GM19324 (cell line): ENCODE measurements at regions not wholly inside any gene's neighbourhood (a gene's known extent, or its start where the extent isn't known, plus 50 kb on each side); places are given as distances from the start of the nearest gene placed in this dataset.

Source experiments
- ATAC-seq: cut with Tn5 transposase; IDR thresholded peaks from one replicate; pipeline ENCODE4 v1.9.1; 2021; ENCODE audit warnings: mild to moderate bottlenecking, moderate library complexity; ENCODE audit not compliant: unreplicated experiment, low FRiP score

DNA sequence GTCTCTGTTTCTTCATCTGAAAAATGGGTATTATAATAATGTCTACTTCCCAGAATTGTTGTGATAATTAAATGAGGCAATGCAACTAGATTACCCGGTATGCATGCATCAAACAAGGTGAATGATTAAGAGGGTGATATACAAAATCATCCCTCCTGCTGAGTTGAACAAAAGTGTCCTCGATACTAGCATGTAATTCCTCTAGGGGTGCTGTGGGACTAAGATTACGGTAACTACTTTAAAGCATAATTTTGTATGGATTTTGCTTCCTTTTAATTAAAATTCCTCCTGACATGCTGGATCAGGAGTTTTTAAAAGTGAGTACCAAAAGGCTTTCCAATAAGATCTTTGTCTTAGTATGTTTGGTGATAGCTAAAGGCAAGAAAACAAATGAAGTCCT is 98.7 kb upstream of the PRMT6 start:
- no peak for ATAC-seq

DNA sequence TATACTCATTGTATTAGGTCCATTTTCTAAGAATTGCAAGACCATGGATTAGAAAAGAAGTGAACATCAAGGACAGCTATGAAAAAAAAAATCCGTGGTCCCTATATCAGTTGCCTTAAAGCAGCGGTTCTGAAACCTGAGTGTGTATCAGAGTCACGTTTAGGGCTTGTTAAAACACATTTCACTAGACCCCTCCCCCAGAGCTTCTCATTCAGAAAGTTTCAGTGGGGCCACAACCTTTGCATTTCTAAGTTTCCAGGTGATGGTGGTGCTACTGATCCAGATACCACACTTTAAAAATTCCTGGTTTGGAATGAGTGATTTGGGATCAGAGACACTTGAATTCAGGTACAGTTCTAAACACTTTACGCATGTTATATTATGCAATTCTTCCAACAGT is 96.1 kb upstream of the PRMT6 start:
- no peak for ATAC-seq

DNA sequence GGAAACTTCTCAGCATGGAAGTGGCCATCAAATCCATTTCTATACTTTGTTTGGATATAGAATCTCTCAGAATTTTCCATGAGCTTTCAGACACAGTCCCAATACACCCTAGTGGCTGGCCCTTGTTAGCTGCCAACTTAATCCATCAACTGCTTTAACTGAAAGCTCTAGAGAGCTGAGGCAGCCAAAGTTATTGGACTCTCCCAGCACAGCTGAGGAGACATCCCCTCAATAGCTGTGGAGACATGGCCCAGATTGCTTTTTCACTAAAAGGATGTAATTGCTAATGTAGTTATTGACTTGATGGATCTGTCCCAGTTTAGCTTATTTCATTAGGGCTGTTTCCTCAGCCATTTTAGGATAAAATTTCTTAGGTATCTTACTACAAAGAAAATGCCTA is 94.8 kb upstream of the PRMT6 start:
- ATAC-seq, result no peak

DNA sequence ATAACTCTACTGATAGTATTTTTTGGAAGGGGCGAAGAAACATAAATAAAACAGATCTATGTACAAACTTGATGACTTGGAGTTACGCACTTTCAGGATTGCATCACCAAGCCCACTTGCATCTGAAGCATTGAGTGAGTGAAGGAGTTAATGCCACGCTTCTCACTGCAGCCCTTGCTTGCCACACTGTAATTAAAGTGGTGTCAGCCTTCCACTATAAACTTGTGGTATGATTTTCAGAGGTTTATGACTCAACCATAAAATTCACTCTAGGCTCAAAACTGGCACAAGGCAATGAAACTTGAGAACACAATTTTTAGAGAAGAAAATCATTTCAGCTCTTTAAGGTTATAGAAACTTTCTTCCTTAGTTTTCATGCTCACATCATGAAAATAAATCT is 93.9 kb upstream of the PRMT6 start:
- ATAC-seq, result no peak

DNA sequence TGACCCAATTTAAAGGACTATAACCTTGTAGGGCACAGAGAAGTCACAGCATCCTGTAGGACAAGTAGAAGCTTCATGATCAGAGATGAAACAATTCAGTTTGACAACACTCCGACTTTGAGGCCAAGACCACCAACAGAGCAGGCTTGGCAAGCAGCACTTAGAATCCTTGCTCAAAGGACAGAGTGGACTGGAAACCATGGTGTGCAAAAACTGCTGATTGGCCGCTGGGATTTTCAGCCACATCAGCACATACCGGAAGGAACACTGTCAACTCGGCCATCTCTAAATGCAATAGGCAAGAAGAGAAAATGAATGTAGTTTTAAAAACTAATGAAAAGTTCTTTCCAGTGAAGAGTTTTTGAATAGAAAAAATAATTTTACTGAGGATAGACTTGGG is 92.0 kb upstream of the PRMT6 start:
- ATAC-seq, result no peak

DNA sequence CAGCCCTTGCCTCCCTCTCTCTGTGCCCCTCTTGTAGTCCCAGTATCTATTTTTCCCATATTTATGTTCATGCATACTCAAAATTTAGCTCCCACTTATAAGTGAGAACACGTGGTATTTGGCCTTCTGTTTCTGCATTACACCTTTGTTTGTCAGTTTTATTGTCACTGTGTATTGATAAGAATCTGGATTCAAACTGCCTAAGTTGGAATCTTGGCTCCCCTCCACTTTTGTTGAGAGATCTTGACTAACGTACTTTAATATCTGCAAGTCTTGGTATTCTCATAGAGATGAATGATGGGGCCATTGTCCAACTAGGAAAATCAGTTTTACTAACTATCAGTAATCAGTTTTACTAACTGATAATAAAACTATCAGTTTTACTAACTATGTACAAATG is 87.8 kb upstream of the PRMT6 start:
- no peak for ATAC-seq

DNA sequence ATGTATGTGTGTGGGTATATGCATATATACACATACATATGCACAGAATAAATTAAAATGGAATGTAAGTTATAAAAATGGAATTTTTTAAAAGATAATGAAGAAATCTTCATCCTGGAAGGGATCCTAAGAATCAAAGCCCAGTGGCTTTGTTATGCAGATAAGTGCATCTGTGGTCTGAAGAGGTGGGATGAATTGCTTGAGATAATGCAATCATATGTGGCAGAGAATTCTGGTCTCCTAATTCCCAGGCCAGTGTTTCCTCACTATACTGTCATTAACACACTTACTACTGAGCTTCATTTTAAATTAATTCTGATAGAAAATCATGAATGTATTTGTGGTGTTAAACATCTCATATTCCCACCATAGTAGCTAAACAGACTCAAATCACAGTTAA is 86.7 kb upstream of the PRMT6 start:
- no peak for ATAC-seq

DNA sequence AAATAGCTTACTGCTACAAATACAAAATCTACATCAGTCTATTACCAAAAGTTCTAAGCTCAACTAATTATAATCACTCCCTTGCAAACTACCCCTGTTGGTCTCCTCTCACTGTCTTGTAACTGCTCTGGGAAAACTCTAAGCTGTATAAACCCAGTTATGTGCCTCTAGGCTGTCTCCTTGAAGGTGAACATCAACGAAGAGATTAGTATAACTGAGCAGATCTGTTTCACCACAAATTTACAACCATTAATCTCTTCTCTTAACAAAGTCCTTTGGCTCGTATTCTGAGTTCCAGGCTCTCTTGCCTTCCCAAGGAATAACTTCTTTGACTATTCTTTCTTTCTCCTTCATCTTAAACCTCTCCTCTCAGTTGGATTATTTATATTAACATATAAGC is 84.4 kb upstream of the PRMT6 start:
- ATAC-seq, result no peak

DNA sequence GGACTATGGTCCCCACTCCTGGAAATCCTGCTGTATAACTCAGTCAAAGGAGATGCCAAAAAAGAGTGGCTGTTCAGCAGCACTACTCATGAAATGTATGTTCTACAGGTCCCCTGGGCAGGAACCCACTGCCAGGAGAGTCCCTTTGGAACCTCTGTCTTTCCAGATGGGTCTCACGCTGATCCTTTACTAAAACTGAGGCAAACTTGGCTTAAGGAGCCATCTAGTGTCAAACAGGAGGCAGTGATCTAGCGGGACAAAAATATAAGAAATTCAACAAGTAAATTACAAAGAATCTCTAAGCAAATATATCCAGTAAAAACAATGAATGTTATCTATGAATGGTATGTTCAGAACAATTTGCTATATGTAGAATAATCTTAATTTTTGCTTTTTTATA is 80.5 kb upstream of the PRMT6 start:
- no peak for ATAC-seq

DNA sequence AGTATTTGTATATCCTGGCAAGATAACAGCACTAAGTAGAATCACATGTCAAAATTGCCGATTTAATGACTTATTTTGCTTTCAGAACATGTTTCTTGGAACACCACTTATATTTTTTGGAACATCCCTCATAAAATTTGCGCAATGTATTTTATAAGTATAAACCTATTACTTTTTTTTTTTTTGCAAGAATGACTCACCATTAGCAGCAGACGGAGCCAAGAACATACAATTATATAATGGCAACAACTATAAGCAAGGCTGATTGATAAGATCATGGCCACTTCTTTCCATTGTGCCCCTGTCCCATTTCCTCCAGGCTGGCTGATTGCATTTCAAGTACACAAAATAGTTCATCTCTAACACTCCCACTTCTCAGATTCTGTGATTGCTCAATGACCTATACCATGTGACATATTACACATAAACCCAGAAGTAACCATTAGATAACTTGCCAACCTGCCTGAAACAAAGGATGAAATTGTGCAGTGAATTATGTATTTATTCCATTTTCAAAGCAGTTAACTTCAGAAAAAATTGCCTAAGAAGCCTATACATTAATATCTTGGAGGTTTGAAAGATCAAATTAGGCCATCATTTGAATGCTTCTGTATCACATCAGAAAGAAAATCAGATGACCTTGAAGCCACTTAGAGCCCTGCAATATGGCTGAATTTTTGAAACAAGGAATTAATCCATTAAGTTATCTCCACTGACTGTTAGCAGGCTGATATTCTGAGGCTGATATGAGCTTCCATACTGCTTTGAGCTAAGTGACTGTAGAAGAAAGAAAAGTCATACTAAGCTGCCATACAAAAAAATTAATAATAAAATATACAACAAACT is 77.8 kb upstream of the PRMT6 start:
- no peak for ATAC-seq

DNA sequence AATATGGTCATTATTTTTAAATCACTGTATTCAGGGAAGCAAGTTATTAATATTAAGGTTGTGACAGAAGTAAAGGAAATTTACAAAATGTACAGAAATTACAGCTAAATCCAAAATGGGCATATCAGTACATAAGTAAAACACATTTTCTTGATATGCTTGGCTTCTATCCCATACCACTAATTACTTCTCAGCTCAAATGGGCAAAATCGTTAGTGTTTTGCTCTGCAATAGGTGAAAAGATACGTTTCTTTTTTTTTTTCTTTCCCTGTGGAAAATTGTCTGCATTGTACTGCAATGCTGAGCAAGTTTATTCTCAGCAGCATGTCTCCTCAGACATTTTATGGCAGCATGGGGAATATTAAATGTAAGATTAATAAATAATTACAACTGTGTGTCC is 77.1 kb upstream of the PRMT6 start:
- no peak for ATAC-seq

DNA sequence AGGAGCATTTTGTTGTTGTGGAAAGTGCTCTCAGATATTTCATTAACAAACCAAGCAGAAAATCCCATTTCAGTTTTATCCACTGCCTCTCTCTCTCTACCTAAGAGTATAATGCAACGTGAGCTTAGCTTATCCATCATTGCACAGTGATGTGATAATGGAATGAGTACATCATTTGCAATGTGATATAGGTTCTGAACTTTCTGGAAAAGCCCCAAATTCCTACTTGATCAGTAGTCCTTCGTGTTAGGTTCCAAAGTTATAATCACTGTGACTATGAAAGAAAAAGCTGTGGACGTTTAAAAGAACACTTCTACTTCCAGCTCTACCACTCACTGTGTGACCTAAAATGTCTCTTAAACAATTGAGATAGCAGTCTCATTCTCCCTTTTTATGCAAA is 76.4 kb upstream of the PRMT6 start:
- ATAC-seq, result no peak

DNA sequence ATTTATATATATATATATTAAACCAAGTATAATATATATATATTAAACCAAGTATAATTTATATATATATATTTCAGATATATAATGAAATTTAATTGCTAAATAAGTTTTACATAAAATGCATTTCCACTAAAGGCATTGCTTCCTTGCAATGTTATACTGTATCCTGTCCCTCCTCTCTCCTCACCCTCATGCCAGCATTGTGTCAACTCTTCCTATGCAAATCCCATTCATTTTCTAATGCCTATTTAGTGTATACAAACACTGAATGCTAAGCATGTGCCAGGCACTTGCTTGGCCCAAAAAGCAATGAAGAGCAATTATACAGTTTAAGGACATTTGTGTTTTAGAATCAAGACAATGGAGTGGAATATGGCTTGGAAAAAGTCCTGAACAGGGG is 71.7 kb upstream of the PRMT6 start:
- ATAC-seq, result no peak

DNA sequence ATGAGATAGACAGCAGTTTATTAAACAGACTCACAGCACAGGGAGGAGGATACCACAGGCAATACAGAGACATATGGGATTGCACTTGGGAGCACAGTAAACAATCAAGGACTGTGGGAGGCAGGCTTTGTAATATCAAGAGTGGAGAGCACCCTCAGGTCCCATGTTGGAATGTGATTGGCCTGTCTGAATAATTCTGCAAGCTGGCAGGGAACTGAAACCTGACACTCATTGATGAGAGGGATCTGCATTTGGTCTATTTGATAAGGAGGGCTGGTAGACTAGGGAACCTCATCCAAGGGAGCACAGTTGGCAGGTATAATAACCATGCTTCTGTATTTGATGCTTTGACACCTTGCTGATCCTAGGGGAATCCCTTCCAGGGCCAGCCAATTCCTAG is 69.9 kb upstream of the PRMT6 start:
- ATAC-seq, result no peak

DNA sequence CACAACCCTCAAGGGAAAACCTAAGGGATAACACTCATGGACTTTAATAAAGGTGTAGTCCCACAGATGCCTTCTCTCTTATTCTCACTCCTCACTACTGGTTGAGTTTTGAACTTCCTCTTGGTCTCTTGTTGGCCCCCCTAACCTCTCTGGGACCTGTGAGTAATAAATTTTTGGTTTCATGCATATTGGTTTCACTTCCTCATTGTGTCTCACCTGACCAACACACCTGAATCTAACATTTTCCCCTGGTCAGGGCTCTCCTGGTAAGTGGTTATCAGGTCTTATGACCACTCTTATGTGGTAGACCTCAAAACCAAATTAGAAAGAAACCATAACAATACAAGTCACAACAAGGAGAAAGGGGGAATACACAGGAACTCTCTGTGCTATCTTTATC is 60.5 kb upstream of the PRMT6 start:
- peak; percentile 74 for ATAC-seq

DNA sequence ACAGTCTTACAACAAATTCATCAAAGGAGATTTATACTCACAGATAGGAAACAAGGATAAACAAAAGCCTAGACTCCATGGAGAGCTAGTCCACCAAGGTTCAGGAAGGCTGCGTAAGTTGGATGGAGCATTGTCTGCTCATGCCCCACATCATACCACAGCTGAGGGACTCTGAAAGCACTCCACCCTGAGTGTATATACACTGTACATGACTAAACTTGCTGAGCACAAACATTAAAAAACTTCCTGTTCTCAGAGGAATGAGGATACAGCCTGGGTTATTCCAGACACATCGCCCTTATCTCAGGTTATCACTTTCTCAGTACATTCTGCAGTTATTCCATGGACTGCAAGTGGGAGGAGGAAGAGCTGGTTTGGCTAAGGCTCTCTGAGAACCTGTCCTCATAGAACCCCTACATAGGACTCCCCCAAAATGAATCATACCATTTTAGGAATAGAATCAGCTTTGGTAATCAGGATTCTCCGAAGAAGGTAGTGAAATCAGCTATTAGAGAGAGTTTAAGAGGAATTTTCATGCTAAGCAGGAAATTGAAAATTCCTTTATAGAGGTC is 58.0 kb upstream of the PRMT6 start:
- ATAC-seq, result no peak

DNA sequence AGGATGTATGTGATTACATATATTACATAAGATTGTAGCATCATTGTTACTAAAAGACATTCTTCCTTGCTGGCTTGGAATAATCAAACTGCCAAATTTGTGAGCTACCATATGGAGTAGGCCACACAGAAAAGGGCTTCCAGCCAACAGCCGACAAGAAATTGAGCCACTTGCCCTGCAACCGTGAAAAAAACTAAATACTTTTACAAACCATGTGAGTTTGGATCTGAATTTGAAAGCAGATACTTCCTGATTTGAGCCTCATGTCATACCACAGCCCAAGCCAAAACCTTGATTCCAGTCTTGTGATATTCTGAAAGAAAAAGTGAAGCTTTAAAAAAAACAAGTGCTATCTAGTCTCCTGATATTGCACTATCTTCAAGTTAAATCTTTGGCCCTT is 55.6 kb upstream of the PRMT6 start:
- no peak for ATAC-seq

DNA sequence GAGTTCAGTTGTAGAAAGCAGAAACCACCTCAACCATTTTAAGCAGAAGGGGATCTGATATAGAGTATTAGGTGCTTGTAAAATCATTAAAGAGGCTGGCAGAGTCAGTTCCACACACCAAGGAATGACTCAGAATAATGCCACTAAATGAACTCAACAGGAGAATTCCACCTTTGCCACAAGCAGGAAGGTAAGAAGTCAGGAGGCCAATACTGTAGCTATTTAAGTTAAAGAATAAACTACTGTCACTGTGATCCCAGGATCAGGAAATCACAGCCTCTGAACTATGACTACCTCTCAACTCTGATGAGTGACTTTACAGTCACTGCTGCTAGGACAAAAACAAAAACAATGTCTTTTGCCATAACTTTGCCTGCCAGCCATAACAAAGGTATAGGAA is 52.5 kb upstream of the PRMT6 start:
- no peak for ATAC-seq

DNA sequence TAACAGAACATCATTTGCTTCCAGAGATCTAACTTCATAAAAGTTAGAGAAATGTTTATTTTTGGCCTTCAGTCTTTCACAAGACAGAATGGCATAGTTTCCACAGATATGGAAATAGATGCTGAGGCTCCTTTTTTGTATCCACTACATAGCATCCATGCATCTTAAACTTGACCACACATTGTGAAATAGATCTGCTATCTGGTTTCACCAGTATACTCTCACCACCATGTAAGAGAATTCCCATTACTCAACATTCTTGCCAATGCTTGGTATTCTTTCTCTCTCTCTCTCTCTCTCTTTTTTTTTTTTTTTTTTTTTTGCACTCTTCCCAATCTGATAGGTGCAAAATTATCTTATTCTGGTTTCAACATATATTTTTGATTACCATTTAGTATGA is 52.1 kb upstream of the PRMT6 start:
- ATAC-seq, result no peak
